Mammary epithelial cell (primary cell): ENCODE measurements at regions not wholly inside any gene's neighbourhood (a gene's known extent, or its start where the extent isn't known, plus 50 kb on each side); places are given as distances from the start of the nearest gene placed in this dataset.

Experiments
- CTCF ChIP-seq, 2 donors: IDR thresholded peaks in 1 of 2; conservative IDR thresholded peaks in 1 of 2; 2 replicates each; pipeline ENCODE4 v1.5.1; 2011 to 2012; ENCODE audit warnings: inconsistent platforms in 2 of 2, low read length in 2 of 2, mild to moderate bottlenecking in 2 of 2, control low read depth in 1 of 2, low read depth in 1 of 2; ENCODE audit not compliant: insufficient read depth in 1 of 2; ENCODE audit errors: extremely low read depth in 1 of 2
- EZH2 ChIP-seq: IDR thresholded peaks from 2 replicates; pipeline ENCODE4 v1.6.1; 2012; ENCODE audit warnings: low read length, inconsistent platforms, borderline replicate concordance

GRCh38 chr2:21468624-21469023, 344.9 kb downstream of the TDRD15 start:
- TF ChIP-seq CTCF (conservative IDR thresholded peaks at IDR 0.05 in 1 of 2, IDR thresholded peaks at IDR 0.05 in 1 of 2; ENCODE audit: extremely low read depth in 1 of 2, insufficient read depth in 1 of 2, low read depth in 1 of 2, low read length in 2 of 2): no peak
- TF ChIP-seq EZH2: no peak
